ENCODE measurements at regions not wholly inside any gene's neighbourhood (a gene's known extent, or its start where the extent isn't known, plus 50 kb on each side); places are given as distances from the start of the nearest gene placed in this dataset.

GRCh38 chr16:17743578-17743977, 272.8 kb upstream of the XYLT1 start:
- TF ChIP-seq CTCF (IDR thresholded peaks at IDR 0.05; ENCODE audit: low read length), result no peak
- no peak for TF ChIP-seq EZH2 (optimal IDR thresholded peaks at IDR 0.05; ENCODE audit: low read depth, low read length)
- TF ChIP-seq EZH2phosphoT487 (IDR thresholded peaks at IDR 0.05; ENCODE audit: low read length), result no peak

Measured in MM.1S (cell line).